ENCODE measurements at regions not wholly inside any gene's neighbourhood (a gene's known extent, or its start where the extent isn't known, plus 50 kb on each side); places are given as distances from the start of the nearest gene placed in this dataset.

- no peaks in the 10 kb centered on the region for H3K36me3 ChIP-seq (ENCODE audit: insufficient read depth, low read length)
- no peak for TF ChIP-seq POLR2AphosphoS5 (IDR thresholded peaks at IDR 0.05; ENCODE audit: borderline replicate concordance, low read depth, low read length)
- no peak for TF ChIP-seq FOXP2 (optimal IDR thresholded peaks at IDR 0.05; ENCODE audit: control extremely low read depth, extremely low read length, insufficient read depth)
- TF ChIP-seq EZH2 (IDR thresholded peaks at IDR 0.05): no peak
- no peak for DNase-seq (ENCODE audit: low read depth, low spot score)
- H3K9ac ChIP-seq (ENCODE audit: insufficient read length): no peak overlapping the region
- no peak overlapping the region for H3K27ac ChIP-seq
- H3K4me3 ChIP-seq: no peak overlapping the region
- no peaks in the 10 kb centered on the region for H3K9me3 ChIP-seq (ENCODE audit: low read depth, low read length)
These were observed 143.1 kb downstream of the ZNF664 start for GRCh38 chr12:124115976-124116690.

GRCh38 chr12:124120739-124121138, 147.7 kb downstream of the ZNF664 start:
- no peak overlapping the region for H3K9ac ChIP-seq (ENCODE audit: insufficient read length)
- no peak overlapping the region for H3K4me3 ChIP-seq
- H3K27ac ChIP-seq: no peak overlapping the region
- DNase-seq (ENCODE audit: low read depth, low spot score): no peak
- no peaks in the 10 kb centered on the region for H3K36me3 ChIP-seq (ENCODE audit: insufficient read depth, low read length)
- TF ChIP-seq POLR2AphosphoS5 (IDR thresholded peaks at IDR 0.05; ENCODE audit: borderline replicate concordance, low read depth, low read length) (no peak), EZH2 (IDR thresholded peaks at IDR 0.05) (no peak), FOXP2 (optimal IDR thresholded peaks at IDR 0.05; ENCODE audit: control extremely low read depth, extremely low read length, insufficient read depth) (no peak)
- H3K9me3 ChIP-seq (ENCODE audit: low read depth, low read length): no peaks in the 10 kb centered on the region

DNA sequence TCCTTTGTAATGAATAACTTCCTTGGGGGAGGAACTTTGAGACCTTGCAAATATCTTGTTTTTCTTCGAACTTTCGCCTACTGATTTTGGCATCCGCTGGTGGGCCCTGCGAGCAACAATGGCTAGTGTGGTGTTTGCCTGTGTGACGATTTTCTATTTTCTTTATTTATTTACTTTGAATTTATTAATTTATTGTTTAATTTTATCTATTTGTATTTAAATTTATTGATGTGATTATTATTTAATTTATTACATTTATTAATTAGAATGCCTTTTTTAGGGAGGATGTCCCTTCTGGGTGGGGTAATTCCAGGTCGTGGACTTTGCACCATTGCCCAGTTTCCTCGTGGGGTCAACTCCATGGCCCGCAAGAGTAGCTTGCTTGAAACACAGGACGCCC, 149.7 kb downstream of the ZNF664 start:
- H3K4me3 ChIP-seq: no peak overlapping the region

GRCh38 chr12:124123296-124124000, 150.4 kb downstream of the ZNF664 start:
- Histone ChIP-seq H3K9ac (ENCODE audit: insufficient read length) (no peak overlapping the region), H3K27ac (no peak overlapping the region), H3K36me3 (ENCODE audit: insufficient read depth, low read length) (no peaks in the 10 kb centered on the region), H3K9me3 (ENCODE audit: low read depth, low read length) (no peaks in the 10 kb centered on the region), H3K4me3 (no peak overlapping the region)
- DNase-seq (ENCODE audit: low read depth, low spot score): no peak
- no peak for TF ChIP-seq POLR2AphosphoS5 (IDR thresholded peaks at IDR 0.05; ENCODE audit: borderline replicate concordance, low read depth, low read length)
- TF ChIP-seq FOXP2 (optimal IDR thresholded peaks at IDR 0.05; ENCODE audit: control extremely low read depth, extremely low read length, insufficient read depth): no peak
- TF ChIP-seq EZH2 (IDR thresholded peaks at IDR 0.05): no peak

More for the DNA sequence above, 149.7 kb downstream of the ZNF664 start:
- Histone ChIP-seq H3K36me3 (ENCODE audit: insufficient read depth, low read length) (no peaks in the 10 kb centered on the region), H3K9me3 (ENCODE audit: low read depth, low read length) (no peaks in the 10 kb centered on the region), H3K27ac (no peak overlapping the region), H3K9ac (ENCODE audit: insufficient read length) (no peak overlapping the region)
- no peak for DNase-seq (ENCODE audit: low read depth, low spot score)
- TF ChIP-seq EZH2 (IDR thresholded peaks at IDR 0.05): no peak
- TF ChIP-seq FOXP2 (optimal IDR thresholded peaks at IDR 0.05; ENCODE audit: control extremely low read depth, extremely low read length, insufficient read depth): no peak
- TF ChIP-seq POLR2AphosphoS5 (IDR thresholded peaks at IDR 0.05; ENCODE audit: borderline replicate concordance, low read depth, low read length): no peak

DNA sequence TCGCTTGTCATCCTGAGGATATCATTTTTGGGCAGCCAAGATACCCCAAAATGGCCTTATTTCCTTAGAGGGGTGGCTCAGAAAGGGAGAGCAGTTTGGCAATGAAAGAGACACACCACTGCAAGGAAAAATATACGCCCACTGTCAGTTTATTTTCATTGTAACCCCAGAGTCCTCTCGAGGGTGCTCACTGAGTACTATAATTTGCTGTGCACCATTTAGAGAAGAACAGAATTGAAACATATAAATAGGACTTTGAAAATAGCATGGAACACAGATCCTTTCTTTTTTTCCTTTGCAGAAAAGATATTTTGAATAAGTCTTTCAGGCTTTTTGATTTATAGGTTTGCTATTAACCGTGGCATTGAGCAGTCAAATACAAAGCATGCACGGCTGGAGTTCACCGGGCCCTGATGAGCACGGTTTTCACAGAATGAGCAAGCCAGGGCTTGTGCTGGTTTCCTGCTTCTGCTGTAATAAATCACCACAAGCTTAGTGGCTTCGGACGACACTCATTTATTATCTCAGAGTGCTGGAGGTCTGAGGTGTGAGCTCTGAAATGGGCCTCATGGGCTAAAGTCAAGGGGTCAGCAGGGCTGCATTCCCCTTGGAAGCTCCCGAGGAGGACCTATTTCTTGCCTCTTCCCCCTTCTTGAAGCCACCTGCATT, 152.3 kb downstream of the ZNF664 start:
- Histone ChIP-seq H3K27ac (no peak overlapping the region), H3K9ac (ENCODE audit: insufficient read length) (no peak overlapping the region), H3K36me3 (ENCODE audit: insufficient read depth, low read length) (no peaks in the 10 kb centered on the region), H3K4me3 (no peak overlapping the region), H3K9me3 (ENCODE audit: low read depth, low read length) (no peaks in the 10 kb centered on the region)
- DNase-seq (ENCODE audit: low read depth, low spot score): no peak
- TF ChIP-seq POLR2AphosphoS5 (IDR thresholded peaks at IDR 0.05; ENCODE audit: borderline replicate concordance, low read depth, low read length) (no peak), EZH2 (IDR thresholded peaks at IDR 0.05) (no peak), FOXP2 (optimal IDR thresholded peaks at IDR 0.05; ENCODE audit: control extremely low read depth, extremely low read length, insufficient read depth) (no peak)

DNA sequence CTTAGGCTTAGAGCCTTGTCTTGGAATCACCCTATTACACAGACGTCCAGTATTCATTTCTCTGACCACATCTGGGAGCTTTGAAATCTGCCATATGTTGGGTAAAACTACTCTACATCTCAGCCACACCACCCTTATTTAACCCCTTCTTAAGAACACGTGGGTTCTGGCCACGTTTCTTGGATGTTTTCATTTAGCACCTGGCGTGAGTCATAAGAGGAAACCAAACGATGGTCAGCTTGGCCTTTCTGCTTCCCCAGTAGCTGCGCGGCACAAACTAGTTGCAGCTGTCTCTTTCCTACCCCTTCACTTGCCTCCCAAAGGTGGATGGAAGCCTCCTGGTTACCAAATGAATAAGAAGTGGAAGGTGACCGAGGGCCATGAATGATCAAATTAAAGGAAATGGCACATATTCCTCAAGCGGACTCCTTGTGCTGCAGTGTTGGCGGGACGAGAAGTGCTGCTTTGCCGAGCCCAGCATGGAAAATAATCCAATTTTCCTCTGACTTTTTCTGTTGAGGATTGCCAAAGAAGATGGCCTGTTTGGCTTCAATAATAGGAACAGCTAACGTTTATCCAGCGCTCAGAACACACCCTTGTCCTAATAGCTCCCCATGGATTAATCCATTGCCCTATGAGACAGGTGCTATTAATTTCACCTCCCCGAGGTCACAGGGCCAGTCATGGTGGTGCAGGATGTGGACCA, 154.1 kb downstream of the ZNF664 start:
- no peaks in the 10 kb centered on the region for H3K9me3 ChIP-seq (ENCODE audit: low read depth, low read length)
- no peak for DNase-seq (ENCODE audit: low read depth, low spot score)

DNA sequence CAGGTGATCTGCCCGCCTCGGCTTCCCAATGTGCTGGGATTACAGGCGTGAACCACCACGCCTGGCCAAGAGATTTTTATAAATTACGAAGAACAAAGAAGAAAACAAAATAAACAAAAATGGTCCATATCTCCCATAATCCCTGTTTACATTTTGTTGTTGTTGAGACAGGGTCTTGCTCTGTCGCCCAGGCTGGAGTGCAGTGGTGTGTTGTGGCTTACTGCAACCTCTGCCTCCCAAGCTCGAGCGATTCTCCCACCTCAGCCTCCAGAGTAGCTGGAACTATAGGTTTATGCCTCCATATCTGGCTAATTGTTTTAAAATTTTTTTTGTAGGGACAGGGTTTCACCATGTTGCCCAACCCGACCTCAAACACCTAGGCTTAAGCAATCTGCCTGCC, 156.1 kb downstream of the ZNF664 start:
- Histone ChIP-seq H3K27ac (no peak overlapping the region), H3K9ac (ENCODE audit: insufficient read length) (no peak overlapping the region), H3K9me3 (ENCODE audit: low read depth, low read length) (no peaks in the 10 kb centered on the region), H3K36me3 (ENCODE audit: insufficient read depth, low read length) (no peaks in the 10 kb centered on the region), H3K4me3 (no peak overlapping the region)
- DNase-seq (ENCODE audit: low read depth, low spot score): no peak
- TF ChIP-seq POLR2AphosphoS5 (IDR thresholded peaks at IDR 0.05; ENCODE audit: borderline replicate concordance, low read depth, low read length) (no peak), FOXP2 (optimal IDR thresholded peaks at IDR 0.05; ENCODE audit: control extremely low read depth, extremely low read length, insufficient read depth) (no peak), EZH2 (IDR thresholded peaks at IDR 0.05) (no peak)

More for the DNA sequence above, 154.1 kb downstream of the ZNF664 start:
- Histone ChIP-seq H3K27ac (no peak overlapping the region), H3K4me3 (no peak overlapping the region), H3K9ac (ENCODE audit: insufficient read length) (no peak overlapping the region), H3K36me3 (ENCODE audit: insufficient read depth, low read length) (no peaks in the 10 kb centered on the region)
- no peak for TF ChIP-seq EZH2 (IDR thresholded peaks at IDR 0.05)
- no peak for TF ChIP-seq FOXP2 (optimal IDR thresholded peaks at IDR 0.05; ENCODE audit: control extremely low read depth, extremely low read length, insufficient read depth)
- TF ChIP-seq POLR2AphosphoS5 (IDR thresholded peaks at IDR 0.05; ENCODE audit: borderline replicate concordance, low read depth, low read length): no peak
